Amniotic epithelial cell (primary cell): ENCODE measurements at regions not wholly inside any gene's neighbourhood (a gene's known extent, or its start where the extent isn't known, plus 50 kb on each side); places are given as distances from the start of the nearest gene placed in this dataset.
"Not testable (repeated sequence)": the region's sequence is repeated elsewhere in the genome, so short reads cannot be mapped to it uniquely, and the experiment has no call there.

Experiments
- DNase-seq: peaks from one replicate; pipeline ENCODE4 v3.0.0-alpha.2; 2010; ENCODE audit warnings: low read depth

DNA sequence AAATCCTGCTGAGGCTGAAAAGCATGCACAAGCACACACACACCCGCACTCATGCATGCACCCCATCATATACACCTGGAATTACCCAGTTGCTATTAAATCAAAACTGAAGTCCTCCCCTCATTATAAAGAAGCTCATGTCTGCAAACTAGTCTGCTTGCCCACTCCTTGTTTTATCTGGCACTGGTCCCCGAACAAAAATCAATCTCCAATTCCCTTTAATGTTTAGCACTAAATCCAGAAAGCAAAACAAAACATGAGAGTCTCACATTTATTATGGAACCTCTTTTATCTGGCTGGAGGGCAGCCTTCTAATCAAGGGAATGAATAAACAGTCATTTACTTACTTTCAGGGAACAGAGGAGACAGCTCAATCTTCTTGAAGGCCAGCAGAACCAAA lies 1093.4 kb upstream of the FLRT2 start:
- no peak for DNase-seq

DNA sequence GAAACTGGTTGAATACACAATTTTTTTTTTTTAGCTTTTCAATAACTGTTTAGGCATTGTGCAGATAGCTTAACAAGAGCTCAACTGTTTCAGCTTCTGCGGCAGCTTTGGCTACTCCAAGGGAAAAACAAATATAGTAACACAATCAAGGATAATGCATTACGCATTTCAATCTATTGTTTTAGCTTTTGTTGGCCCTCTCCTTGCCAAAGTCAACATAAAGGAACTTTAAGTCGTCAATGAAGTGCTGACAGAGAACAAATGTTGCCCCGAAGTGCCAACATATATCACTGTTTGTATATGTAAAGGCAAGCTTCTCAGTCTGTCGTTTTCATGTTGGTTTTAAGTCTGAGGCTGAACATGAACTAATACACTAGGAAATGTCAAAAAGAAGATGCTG lies 1087.4 kb upstream of the FLRT2 start:
- no peak for DNase-seq

DNA sequence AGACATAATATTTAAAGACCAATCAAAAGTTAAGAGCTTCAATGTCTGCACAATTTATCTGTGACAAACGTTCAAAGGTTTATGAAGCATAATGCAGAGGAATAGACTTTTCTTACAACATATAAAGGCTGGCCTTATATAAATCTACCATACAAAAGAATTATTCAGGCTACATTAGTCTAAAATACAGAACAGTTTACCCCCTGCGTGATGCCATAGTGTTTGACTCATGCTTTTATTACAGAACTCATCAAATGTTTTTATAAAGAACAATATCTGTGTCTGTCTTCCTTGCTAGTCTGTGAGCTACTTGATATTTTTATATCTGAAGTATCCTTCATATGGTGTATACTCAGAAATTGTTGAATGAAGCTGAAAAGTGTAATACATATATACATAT lies 1084.5 kb upstream of the FLRT2 start:
- DNase-seq, result no peak

DNA sequence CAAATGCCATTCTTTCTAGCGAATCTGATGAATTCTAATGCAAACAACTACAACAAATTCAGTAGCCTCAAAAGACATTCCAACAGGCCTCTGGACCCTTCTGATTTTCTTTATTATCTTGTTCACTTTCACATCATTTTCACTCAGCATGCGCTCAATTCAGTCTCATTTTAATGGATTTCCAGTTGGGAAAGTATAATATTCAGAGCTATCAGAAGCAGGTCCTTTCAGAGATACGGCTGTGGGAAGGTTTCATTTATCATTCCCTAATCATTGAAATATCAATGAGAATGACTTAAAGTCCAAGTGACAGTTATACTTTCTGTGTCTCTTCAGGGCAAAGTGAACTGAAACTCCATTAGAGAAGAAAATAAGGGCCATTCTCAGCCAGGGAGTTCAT lies 1083.7 kb upstream of the FLRT2 start:
- DNase-seq, result no peak

DNA sequence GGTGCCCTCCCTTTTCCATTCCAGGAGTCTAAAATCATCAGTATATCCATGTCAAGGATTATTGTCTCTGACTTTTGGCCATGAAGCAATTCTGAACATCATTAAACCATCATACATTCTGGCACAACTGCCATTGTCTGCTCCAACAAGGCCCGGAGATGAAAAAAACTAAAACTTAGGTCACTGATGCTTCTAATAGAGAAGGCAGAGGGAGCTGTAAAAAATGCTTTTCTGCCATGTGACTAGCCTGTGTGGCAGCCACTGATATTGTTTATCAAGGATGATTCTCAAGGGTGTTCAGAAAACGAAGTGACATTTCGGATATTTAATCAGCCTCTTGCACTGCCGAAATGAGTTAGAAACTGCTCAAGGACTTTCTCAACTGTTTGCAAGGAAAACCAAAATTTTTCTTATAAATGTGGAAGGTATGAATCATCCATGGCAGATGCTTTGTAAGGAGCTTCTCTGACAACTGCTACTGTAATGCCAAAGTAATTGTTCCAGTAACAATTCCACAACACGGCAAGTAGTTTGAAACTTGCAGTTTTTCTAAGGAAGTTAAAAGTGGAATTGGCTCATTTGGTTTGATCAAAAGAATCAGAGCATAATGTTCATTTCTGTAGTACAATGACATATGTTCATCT lies 1076.5 kb upstream of the FLRT2 start:
- peak; percentile 27 for DNase-seq

DNA sequence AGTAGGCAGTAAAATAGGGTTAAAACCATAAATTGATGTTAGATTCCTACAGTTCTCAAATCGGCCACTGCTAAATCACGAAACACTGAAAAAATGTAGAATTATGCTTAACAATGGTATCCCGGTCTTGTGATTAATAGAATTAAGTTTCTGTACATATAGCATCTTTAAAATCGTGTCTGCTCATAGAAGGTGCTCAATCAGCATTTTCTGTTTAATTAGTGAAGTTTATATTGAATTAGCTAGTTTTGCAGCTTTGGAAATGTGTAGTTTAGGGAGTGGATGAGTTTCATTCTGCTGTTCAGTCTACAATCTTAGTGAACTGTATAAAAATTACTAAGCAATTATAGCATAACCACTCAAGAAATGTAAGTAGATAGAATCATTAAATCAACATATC lies 1075.8 kb upstream of the FLRT2 start:
- no peak for DNase-seq

DNA sequence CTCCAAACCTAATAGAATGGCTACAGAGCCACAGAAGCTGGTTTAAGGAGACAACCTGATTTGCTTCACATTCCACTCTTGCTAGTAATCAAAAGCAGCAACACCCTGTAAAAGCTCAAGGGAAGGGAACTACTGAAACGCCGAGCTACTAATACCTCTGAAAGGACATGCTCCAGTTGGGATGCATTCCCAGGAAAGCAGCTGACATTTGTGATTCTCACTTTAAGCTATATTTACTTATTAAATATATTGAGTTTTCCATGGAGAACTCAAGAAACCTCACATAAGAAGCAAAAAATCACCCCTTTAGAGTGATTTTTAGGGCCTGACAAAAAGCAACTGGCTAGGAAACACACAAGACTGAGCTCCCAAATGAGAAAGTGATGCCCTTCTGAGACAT lies 1073.0 kb upstream of the FLRT2 start:
- DNase-seq, result no peak

DNA sequence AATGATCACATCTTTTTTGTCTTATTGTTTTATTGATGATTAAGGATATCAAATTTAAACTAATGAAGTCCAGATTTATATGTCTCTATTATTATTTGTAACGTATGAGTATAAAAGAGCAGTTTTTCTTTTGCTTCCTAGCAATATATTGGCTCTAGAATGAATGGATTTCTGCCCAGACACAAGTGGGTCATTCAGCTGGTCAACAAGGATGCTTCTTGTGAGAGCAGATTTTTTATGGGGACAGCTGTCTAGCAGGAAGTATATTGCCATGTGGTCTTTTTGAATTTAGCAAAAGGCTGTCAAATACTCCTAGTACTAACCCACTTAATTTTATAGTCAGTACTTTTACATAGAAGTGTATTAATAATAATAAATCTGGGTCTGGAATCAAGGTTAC lies 1071.1 kb upstream of the FLRT2 start:
- no peak for DNase-seq

DNA sequence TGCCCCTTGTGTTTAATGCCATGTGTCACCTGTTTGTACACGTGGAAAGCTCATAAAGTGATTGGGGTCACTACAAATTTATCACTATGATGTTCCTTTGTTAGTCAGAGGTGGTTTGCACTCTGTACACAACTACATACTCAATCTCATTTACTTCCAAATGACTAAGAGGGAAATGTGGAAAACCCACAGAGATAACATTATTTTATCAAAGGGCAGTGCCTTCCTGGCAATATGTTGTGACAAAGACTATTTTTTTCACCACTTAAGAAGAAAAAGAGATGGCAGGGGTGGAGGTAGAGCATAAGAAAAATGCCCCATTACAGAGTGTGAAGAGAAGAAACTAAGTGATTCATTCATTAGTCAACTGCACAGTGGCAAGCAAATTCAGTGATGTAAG lies 1064.1 kb upstream of the FLRT2 start:
- peak; percentile 55 for DNase-seq

DNA sequence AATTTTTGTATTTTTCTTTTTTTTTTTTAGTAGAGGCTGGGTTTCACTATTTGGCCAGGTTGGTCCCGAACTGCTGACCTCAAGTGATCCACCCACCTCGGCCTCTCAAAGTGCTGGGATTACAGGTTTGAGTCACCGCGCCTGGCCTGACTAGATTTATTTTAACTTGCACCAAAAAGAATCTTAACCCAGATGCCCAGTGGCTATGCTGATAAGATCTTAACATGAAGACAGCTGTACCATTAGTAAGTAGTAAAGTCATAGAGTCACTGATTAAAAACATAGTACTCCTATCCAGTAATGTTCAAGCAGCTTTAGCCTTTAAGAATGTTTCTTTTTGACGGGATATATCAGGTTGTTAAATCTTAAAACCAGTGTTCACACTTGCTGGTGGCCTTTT lies 1061.8 kb upstream of the FLRT2 start:
- peak; percentile 75 for DNase-seq

DNA sequence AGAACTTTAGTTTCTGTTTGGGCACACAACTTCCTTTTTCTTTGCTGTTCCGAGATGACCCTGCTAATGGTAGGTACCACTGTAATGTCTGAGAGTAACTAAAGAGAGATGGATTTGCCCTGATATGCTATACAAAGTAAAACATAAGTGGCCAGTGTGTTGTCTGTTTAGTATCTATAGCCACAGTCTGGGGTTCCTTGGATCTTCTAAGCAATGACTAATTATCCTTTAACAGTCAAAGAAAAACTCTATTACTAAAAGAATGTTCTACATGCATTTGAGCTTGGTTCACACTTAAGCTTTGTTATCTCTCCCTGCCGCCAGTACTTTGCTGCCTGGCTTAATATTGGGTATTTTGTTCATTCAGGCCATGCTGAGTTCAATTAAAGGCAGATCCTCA lies 1051.9 kb upstream of the FLRT2 start:
- DNase-seq, result peak; percentile 68

DNA sequence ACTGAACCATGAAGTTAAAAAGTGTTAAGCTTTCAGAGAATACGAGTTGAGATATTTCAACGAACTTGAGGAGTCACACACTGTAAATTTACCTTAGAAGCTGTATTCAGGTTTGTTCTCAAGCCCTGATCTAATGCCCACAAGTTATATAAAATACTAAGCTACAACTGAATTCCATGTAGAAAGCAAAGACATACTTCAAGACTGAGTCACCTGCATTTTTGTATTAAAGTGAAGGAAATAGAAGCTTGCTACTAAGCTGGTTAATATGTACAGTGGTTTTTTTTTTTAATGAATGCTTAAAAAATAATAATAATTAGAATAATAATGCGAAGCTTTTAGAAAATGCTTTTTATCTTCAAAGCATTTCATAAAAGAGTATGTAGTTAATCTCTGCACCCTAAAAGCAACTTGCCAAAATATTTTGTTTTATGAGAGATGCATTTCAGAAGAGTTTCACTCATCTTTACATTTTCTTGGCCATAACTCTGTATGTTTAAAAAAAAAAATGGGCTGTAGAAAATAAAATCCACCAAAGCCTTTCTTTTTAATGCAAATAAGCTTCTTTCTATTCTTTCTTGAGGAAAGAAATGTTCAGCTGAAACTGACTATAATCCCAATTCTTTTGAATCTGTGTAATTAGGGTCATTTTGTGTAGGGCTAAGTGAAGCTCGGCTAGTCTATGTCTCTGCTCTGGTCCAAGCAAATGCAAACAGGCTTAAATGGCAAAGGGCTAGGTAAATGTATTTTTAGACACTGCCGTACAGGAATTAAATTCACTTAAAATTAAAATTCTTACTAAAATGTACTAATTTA lies 1047.5 kb upstream of the FLRT2 start:
- DNase-seq, result peak; percentile 82

DNA sequence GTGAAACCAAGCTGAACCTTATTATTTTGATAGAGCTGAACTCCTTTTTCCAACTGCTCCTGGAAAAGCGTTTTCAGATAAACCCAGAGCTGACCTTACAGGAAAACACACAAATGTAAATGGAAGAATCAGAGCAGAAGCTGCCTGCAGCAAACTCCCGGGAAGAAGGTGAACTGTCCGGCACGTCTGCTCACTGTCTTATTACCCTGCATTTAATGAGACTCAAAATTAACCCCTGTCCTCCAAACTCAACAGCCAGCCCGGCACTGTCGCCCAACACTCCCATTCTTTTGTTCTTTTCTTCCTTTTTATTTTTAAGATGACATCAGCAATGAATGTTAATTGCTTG lies 1046.9 kb upstream of the FLRT2 start:
- DNase-seq, result no peak

DNA sequence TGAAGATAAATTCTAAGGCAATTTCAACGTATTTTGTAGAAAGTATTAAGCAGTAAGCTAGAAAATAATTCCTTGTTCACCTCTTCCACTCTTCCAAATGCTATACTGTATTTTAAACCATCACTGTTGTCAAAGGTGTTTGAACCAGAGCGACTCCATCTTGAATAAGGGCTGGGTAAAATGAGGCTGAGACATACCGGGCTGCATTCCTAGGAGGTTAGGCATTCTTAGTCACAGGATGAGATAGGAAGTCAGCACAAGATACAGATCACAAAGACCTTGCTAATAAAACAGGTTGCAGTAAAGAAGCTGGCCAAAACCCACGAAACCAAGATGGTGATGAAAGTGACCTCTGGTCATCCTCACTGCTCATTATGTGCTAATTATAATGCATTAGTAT lies 1045.7 kb upstream of the FLRT2 start:
- not testable (repeated sequence) for DNase-seq

DNA sequence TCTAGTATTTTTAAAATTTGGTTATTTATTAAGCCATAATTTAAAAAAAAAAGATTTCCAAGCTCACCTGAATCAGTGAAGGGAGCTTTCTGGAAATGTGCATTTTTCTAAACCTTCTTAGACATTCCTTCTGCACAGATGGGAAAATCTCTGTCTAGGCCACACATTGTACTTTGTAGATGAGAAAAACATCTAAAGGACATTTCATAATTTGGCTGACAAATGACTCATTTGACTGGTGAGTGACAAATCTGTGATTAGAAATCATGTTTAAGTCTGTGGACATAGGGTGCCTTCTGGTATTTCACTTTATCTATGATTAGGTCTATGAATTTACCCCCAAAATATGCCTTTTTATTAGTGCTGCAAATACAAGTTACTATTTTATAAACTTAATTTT lies 1044.9 kb upstream of the FLRT2 start:
- peak; percentile 45 for DNase-seq

DNA sequence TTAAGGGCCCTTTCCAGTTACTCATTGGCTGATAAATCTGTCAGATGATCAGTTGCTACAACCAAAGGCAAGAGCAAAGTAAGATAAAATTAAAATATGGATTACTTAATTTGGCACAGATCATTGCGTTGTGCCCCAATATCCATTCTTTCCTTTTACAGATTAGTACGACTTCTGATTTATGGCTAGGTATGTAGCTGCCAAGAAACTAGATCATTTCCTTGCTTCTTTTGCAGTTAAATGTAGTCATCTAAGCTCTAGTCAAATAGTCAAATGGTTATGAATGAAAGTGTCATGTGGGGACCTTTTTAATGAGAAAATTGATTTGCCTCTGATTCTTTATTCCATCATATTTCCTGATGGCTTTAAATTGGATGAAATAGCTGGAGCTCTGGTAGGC lies 1039.9 kb upstream of the FLRT2 start:
- DNase-seq, result no peak

DNA sequence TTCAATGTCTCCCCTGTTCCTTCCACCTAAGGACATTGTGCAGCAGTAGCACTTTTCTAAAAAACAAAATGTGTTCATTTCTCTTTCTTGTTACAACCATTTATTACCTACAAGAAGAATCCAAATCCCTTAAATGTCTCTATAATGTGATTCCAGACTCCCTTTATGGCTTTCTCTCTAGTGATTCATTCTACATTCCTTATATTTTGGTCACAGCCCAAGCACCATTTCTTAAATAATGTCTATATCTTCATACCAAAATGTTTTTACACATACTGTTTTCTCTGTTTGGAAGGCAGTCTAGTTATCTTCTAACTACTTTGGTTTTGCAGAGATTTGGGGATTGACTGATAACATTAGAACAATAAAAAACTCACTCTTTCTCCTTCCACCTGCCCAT lies 1037.3 kb upstream of the FLRT2 start:
- DNase-seq, result peak; percentile 11

DNA sequence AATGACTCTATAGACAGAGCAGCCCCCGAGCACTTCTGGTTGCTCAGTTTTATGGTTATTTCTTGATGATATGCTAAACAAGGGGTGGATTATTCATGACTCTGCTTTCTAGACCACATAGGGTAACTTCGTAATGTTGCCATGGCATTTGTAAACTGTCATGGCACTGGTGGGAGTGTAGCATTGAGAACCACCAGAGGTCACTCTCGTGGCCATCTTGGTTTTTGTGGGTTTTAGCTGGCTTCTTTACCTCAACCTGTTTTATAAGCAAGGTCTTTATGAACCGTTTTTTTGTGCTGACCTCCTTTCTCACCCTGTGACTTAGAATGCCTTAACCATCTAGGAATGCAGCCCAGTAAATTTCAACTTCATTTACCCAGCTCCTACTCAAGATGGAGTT lies 1036.2 kb upstream of the FLRT2 start:
- peak; percentile 46 for DNase-seq

DNA sequence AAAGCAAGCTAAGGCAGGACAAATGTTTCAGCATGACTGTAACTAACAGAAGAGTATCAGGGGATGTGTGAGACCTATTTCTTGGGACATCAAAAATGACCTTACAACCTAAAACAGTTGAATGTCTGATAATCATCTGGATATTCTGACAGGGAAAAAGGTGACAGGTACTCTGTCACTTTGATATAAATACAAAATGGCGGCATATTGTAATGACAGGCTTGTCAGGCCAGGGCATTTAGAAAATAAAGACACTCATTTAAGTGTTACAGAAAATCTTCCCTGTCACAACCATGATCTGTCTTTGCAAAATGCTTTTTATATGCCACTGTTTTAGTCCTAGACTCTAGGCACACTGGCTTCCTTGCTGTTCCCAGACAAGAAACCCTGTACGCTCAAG lies 1033.3 kb upstream of the FLRT2 start:
- DNase-seq, result no peak

DNA sequence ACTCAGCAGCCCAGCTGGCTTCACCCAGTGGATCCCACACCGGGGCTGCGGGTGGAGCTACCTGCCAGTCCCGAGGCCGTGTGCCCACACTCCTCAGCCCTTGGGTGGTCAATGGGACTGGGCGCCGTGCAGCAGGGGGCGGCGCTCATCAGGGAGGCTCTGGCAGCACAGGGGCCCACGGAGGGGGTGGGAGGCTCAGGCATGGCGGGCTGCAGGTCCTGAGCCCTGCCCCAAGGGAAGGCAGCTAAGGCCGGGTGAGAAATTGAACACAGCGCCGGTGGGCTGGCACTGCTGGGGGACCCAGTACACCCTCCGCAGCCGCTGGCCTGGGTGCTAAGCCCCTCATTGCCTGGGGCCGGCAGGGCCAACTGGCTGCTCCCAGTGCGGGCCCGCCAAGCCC lies 1017.1 kb upstream of the FLRT2 start:
- DNase-seq, result not testable (repeated sequence)

DNA sequence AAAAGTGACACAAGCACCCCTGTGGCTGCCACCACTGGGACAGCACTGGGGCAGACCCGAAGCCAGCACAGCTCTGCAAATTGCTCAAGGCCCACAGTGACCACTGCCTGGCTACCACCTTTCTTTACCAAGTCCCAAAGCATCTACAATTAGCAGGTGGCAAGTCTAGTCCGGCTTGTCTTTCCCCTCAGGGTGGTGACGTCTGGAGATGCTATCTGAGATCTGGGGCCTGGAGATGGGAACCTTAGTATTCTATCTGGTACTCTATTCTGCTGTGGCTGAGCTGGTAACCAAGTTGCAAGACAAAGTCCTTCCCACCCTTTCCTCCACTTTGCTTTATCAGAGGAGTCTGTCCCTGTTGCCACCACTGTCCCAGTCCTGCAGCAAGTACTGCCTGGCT lies 1010.1 kb upstream of the FLRT2 start:
- no peak for DNase-seq

DNA sequence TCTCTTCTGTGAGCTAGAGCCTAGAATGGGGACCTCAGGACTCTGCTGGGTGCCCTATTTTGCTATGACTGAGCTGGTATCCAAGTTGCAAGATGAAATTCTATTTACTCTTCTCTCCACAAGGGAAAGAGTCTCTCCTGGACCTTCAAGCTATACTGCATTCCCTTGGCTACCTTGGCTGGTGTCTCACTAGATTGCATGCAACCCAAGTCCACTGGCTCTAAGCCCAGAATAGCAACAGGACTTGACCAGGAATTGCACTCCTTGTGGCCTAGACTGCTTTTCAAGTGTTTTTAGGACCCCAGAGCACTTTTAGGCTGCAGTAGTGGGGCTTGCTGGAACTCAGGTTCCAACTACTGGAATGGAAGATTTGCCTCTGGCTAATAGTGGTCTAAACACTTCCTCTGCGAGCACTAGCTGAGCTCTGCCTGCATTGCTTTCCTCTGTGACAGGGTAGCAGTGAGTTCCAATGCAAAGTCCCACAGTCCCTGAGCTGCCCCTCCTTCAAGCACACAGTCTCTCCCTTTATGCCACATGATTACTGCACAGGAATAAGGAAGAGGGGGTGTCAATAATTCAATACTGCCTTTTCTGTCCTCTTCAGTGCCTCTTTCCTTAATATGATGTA lies 1009.1 kb upstream of the FLRT2 start:
- DNase-seq, result peak; percentile 52

DNA sequence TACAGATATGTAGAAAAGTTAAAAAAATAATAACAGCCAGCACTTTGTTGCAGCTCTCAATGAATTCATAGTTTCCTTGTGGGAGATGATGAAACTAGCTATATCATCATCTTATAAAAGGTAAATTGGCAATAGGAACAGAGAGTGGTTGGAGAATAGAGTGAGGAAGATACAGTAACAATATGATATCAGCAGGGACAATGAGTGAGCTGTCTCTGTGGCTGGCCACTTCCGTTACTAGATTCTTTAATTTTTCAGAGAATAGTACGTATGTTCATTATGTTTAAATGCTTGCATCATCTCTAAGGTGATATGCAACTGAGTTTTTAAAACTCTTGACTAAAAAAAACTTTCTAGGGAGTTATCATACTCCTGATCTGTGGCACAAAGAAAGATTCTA lies 1006.2 kb upstream of the FLRT2 start:
- no peak for DNase-seq

DNA sequence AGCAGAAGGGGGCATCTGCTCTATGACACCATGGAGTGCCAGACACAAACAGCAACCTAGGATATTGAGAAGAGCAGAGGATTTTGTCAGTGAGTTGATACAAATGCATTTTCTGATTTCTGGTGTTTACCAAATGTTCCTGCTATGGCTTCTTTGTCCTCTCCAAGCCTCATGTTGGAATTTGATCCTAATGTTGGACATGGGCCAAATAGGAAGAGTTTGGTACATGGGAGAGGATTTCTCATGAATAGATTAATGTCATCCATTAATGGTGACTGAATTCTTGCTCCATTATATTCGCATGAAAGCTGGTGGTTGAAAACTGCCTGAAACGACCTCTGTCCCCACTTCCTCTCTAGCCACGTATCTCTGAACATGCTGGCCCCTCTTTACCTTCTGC lies 1002.2 kb upstream of the FLRT2 start:
- DNase-seq, result no peak
